ENCODE measurements at regions not wholly inside any gene's neighbourhood (a gene's known extent, or its start where the extent isn't known, plus 50 kb on each side); places are given as distances from the start of the nearest gene placed in this dataset.

DNA sequence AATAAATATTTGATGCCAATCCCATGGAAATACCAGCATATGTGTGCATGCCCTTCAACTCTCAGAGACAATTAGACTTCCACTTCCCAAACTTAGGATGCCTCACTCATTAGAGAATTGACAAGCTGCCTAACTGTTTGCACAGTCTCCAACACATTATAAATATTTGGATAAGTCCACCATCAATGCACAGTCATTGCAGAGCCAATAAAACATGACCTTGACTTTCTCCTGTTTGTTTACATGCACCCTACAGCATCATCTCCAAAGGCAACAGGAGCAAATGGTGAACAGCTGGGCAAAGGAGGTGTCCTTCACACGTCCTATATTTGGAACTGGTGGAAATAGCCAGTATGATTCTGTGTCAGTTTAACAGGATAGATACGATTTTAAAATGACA lies 804.4 kb upstream of the RBFOX1 start:
- no peak overlapping the region for H3K4me3 ChIP-seq (ENCODE audit: low read depth, low read length)
- no peak for DNase-seq (ENCODE audit: low read depth)
- TF ChIP-seq, protein P1, sequence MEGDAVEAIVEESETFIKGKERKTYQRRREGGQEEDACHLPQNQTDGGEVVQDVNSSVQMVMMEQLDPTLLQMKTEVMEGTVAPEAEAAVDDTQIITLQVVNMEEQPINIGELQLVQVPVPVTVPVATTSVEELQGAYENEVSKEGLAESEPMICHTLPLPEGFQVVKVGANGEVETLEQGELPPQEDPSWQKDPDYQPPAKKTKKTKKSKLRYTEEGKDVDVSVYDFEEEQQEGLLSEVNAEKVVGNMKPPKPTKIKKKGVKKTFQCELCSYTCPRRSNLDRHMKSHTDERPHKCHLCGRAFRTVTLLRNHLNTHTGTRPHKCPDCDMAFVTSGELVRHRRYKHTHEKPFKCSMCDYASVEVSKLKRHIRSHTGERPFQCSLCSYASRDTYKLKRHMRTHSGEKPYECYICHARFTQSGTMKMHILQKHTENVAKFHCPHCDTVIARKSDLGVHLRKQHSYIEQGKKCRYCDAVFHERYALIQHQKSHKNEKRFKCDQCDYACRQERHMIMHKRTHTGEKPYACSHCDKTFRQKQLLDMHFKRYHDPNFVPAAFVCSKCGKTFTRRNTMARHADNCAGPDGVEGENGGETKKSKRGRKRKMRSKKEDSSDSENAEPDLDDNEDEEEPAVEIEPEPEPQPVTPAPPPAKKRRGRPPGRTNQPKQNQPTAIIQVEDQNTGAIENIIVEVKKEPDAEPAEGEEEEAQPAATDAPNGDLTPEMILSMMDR (IDR thresholded peaks at IDR 0.05; ENCODE audit: insufficient read depth, low read depth, low read length): no peak

DNA sequence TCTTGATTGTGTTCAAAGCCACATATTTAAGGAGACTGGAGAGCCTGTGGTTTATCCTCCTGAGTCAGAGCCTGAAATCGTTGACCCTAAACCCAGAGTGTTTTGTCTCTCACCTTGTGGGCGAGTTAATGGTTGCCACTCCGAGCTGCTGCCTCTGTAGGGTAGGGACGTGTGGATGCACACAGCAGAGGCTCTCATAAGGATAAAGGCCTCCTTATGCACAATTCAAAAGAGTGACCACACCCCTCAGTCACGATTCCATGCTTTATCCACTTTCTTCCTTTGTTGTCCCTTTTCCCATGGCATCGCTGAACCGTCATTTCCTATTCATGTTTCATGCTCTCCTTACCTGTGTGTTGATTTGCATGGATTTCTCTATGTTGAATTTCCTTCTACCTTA lies 805.0 kb upstream of the RBFOX1 start:
- no peak for DNase-seq (ENCODE audit: low read depth)
- no peak overlapping the region for H3K4me3 ChIP-seq (ENCODE audit: low read depth, low read length)
- TF ChIP-seq, protein P1 (IDR thresholded peaks at IDR 0.05; ENCODE audit: insufficient read depth, low read depth, low read length): no peak

GRCh38 chr16:6524501-6524900 lies 808.1 kb upstream of the RBFOX1 start:
- DNase-seq (ENCODE audit: low read depth): no peak
- TF ChIP-seq, protein P1 (IDR thresholded peaks at IDR 0.05; ENCODE audit: insufficient read depth, low read depth, low read length): no peak
- no peak overlapping the region for H3K4me3 ChIP-seq (ENCODE audit: low read depth, low read length)

GRCh38 chr16:6517020-6517720 lies 815.5 kb upstream of the RBFOX1 start:
- no peak overlapping the region for H3K4me3 ChIP-seq (ENCODE audit: low read depth, low read length)
- TF ChIP-seq, protein P1 (IDR thresholded peaks at IDR 0.05; ENCODE audit: insufficient read depth, low read depth, low read length): no peak
- DNase-seq (ENCODE audit: low read depth): no peak

GRCh38 chr16:6512512-6512911 lies 820.1 kb upstream of the RBFOX1 start:
- no peak overlapping the region for H3K4me3 ChIP-seq (ENCODE audit: low read depth, low read length)
- TF ChIP-seq, protein P1 (IDR thresholded peaks at IDR 0.05; ENCODE audit: insufficient read depth, low read depth, low read length): no peak
- DNase-seq (ENCODE audit: low read depth): no peak

DNA sequence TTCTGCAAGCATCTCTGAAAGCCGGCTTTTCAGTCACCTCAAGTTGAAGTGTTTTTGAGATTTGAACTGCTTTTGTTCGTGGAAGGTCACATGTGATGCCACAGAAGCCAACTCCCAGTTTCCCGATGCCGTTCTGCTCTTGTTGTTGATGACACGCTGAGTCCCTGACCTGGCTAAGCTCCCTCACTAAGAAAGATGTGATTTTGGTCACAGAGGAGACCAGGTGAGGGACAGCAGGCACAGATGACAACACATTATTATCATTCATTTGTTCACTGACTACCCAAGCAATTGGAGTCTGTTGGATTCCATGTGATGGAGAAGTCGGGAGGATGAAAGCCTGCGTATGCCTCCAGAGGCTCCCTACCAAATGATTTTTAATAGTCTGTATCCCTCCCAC lies 822.4 kb upstream of the RBFOX1 start:
- TF ChIP-seq, protein P1 (IDR thresholded peaks at IDR 0.05; ENCODE audit: insufficient read depth, low read depth, low read length): no peak
- DNase-seq (ENCODE audit: low read depth): no peak
- no peak overlapping the region for H3K4me3 ChIP-seq (ENCODE audit: low read depth, low read length)

DNA sequence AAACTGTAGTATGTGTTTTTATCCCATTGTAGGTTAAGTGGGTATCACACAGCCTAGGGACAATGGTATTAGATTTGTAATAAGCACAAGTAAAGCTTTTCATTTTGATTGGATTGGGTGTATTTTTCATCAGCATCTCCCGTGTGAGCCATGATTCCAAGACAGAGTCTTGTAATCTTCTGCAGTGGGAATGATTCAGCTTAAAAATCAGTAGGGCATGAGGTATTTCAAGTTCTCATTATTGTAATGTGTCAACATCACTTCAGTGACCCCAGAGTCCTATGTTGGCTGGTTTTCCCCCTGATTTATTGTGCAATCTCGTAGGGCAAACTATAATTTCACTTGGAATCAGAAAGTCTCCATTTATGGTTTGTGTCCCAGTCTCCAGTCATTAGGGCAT lies 833.2 kb upstream of the RBFOX1 start:
- no peak for DNase-seq (ENCODE audit: low read depth)
- no peak overlapping the region for H3K4me3 ChIP-seq (ENCODE audit: low read depth, low read length)
- TF ChIP-seq, protein P1 (IDR thresholded peaks at IDR 0.05; ENCODE audit: insufficient read depth, low read depth, low read length): no peak

All from fibroblast of villous mesenchyme (primary cell).